NCI-H345 treated with DMSO at 0.1 percent for 48 hours (cell line): ENCODE measurements at regions not wholly inside any gene's neighbourhood (a gene's known extent, or its start where the extent isn't known, plus 50 kb on each side); places are given as distances from the start of the nearest gene placed in this dataset.

ENCODE experiments used
- DNase-seq: peaks from one replicate; lab custom pipeline; 2025; ENCODE audit not compliant: unreplicated experiment; lab: John Stamatoyannopoulos, UW

DNA sequence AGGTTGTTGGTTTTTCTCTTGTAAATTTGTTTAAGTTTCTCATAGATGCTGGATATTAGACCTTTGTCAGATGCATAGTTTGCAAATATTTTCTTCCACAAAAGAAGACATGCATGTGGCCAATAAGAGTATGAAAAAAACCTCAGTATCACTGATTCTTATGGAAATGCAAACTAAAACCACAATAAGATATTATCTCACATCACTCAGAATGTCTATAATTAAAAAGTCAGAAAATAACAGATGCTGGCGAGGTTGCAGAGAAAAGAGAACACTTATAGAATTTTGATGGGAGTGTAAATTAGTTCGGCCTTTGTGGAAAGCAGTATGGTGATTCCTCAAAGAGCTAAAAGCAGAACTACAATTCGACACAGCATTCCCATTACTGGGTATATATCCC lies 1355.6 kb downstream of the FAM133A start:
- DNase-seq: no peak

DNA sequence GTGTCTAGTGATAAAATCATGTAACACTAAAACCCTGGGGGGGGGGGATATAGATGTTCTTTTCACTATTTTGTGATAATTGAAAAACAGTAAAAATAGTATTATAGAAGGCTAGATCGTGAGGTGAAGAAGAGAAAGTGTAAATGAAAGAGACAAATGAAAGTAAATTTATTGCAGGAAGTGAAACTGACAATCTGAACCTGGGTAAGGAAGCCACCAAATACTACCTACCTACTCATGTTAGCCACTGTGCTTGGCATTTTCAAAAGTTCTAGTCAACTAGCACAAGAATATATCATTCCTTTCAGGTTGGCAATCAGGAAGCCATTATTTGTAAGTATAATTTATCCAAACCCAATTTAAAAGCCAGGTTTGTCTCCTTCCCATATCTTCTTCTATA lies 1366.1 kb downstream of the FAM133A start:
- DNase-seq: no peak

DNA sequence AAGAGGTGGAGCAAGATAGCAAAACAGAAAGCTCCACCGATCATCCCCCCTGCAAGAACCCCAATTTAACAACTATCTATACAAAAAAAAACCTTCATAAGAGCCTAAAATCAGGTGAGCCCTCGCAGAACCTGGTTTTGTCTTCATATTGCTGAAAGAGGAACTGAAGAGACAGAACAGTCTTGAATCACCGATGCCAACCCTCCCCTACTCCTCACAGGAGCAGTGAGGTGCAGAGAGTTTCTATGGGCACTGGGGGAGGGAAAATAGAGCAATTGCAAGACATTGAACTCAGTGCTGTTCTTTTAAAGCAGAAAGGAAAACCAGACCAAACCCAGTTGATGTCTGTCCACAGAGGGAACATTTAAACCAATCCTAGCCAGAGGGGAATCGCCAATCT lies 1370.3 kb downstream of the FAM133A start:
- DNase-seq: no peak

DNA sequence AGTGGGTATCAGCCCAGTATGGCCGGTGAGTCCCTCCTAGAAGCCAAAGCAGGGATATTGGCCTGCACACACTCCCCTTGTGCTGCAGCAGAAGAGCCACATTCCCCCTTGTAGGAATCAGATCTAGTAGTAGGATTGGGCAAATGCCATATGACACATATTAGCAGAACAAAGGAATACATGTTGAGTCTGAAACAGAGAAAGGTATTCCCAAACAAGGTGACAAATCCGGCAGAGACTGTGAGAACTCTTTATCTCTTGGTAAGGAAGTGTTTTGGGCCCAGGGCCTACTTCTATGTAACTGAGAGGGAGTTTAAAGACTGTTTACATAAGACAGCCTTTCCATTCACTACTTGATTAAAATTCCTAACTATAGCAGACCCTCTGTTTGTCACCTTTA lies 1382.0 kb downstream of the FAM133A start:
- DNase-seq: no peak

DNA sequence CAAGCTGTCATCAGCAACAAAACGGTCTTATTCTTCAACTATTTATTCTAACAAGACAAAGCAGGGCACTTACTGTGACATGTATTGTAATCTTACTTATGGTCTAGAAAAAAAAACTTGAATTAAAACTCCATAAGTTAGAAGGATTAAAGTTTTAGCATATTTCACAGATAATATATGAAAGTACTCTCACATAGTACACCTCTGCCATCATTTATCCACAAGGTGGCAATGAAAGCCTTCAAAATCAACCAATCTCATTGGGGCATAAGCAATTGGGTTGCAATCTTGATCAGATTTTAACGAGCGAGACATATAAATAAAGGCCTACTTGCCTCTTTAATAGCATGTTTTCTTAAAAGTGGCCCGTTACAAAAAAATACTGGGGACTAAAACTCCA lies 1382.9 kb downstream of the FAM133A start:
- DNase-seq: peak; percentile 8

DNA sequence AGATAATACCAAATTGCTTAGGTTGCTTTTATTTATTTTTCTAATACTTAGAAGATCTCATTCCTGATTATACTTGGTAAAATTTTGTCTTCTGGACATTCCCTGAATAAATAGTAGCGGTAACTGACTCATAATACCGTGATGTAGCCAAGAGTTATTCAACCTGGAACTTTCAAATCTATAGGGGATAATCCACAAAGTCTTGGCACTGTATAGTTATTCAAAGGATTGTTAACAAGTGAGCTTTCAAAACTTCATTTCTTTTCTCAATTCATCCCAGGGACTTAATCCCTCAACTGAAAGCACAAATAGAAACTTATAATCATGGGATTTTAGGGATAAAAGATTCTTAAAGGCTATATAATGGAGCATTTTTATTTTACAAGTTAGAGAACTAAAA lies 1383.3 kb downstream of the FAM133A start:
- no peak for DNase-seq

DNA sequence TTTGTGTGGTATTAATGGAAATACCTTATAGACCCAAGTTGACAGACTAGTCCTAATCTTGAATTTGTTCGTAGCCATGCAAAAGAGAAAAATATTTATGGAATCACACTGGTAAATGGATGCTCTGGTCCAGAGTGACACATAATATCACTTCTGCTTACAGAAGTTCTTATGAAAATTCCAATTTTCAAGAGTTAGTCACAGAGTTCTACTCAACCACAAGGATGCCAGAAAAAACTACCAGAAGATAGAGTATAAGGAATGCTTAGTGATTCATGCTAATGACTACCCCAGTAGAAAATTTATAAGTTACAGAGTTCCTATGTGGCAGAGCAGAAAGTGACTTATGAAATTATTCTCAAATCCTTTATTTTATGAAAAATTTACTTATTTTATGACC lies 1384.8 kb downstream of the FAM133A start:
- DNase-seq: no peak

DNA sequence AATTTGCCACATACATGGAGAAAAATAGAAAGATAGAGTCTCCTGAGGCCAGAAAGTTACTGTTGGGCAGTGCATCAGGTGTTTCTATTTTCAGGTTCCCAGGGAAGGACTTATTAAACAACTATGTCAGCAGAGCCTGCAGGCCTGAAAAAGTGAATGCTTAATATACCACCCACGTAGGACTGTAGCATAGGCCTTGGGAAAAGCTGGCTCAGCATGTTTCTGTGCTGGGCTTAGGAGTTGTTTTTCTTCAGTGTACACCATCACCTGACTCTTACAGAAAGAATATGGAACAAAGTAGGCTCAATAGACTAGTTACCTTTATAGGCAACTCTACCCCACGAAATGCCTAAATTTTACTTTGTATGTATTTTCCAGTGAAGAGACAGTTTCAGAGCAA lies 1385.9 kb downstream of the FAM133A start:
- no peak for DNase-seq

DNA sequence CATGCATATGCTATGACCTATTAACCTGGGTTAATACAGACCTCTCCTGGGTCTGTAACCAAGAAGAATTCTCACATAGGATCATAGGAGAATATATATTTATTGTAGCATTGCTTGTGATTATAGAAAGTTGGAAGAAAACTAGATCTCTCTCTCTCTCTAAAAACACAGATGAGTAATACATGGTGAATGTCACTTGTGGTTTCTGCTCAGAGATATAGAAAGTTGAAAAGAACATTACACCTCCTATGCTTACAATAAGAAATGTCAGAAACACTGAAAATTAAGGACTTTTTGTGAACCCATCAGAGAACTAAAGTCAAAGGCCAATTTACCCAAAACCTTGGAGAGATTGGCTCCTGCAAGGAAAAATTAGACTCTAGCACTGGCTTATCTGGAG lies 1389.5 kb downstream of the FAM133A start:
- no peak for DNase-seq

DNA sequence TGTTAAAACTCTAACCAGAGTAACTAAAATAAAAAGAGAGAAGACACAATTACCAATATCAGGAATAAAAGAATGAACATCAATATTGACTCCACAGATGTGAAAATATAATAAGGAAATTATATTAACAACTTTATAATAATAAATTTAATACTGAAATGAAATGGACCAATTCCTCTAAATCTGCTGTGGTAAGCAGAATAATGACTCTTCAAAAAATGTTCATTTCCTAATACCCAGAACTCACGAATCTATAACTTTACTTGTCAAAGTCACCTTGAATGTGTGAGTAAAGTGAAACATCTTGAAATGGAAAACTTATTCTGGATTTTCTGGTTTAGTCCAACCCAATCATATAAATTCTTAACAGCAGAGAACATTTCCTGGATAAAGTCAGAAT lies 1391.1 kb downstream of the FAM133A start:
- no peak for DNase-seq

DNA sequence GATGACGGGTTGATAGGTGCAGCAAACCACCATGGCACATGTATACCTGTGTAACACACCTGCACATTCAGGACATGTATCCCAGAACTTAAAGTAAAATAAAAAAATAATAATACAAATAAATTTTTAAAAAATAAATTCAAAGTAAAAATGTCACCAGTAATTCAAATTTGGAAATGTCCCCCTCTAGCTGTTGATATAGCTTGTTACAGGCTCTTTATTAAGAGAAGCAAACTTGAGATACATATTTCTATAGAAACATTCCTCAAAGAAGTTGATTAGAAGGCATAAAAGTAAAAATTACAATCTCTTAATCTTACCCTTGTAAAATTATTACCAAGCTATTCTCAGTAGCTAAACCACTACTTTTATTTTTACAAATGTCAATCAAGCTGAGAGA lies 1397.0 kb downstream of the FAM133A start:
- no peak for DNase-seq

DNA sequence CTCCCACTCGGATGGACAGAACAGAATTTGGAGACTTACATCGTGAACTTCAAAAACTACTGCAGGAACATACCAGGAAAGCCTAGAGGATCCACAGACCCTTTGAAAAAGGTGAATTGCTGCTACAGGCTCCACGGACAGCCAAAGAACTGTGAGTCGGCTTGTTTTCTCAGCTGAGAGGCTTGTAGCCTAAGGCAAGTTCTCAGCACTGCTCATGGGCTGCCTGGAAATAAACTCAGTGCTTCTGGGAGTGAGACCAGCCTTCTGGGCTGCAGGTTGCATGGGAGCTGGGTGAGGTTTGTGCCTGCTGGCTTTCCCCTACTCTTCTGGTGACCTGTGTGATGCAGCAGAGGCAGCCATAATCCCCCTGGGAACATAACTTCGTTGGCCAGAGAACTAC lies 1397.6 kb downstream of the FAM133A start:
- peak; percentile 56 for DNase-seq

DNA sequence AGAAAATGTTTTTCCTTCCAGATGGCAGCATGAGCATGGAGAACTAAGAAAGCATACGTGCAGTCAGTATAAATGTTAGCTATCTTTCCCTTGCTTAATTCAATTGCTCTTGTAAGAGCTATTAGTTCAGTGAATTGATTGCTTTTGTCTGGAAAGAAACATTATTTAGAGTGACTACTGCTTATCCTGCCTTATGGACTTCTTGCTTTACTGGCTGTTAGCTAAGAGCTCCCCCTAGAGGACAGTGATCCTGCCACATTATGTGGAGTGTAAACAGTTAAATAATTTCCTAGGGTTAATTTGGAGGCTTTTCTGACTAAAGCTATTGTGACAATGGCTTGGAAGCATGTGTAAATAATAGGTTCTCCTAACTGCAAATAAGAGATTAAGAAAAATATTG lies 1402.4 kb downstream of the FAM133A start:
- peak; percentile 19 for DNase-seq

DNA sequence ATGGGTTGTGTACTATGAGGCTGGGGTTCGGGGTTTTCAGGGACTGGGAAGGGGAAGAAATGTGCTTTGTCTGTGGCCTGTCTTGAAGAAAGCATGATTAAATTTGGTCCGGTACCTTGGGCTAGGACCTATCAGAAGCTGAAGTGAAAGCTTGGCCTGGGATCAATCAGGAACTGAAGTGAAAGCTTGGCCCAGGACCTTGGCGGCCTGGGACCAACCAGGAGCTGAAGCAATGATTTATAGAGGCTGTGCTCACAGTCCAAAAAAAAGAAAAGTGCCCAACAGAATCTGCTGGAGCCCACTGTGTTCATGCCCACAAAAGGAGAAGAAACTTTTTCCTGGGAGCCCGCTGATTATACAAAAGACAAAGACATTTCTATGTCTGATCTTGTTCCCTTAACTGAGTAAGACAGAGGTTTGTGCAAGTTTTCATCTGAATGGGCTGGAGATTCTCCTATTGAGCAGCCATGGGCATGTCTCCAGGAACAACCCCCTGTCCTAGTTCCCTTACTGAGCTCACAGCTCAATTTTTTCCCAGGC lies 1427.9 kb downstream of the FAM133A start:
- DNase-seq: no peak

DNA sequence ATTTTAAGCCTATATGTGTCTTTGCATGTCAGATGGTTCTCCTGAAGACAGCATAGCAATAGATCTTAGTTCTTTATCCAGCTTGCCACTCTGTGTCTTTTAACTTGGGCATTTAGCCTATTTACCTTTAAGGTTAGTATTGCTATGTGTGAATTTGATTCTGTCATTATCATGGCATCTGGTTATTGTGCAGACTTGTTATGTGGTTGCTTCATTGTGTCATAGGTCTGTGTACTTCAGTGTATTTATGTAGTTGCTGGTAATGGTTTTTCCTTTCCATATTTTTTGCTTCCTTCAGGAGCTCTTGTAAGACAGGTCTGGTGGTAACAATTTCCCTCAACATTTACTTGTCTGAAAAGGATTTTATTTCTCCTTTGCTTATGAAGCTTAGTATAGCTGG lies 1443.5 kb downstream of the FAM133A start:
- no peak for DNase-seq

DNA sequence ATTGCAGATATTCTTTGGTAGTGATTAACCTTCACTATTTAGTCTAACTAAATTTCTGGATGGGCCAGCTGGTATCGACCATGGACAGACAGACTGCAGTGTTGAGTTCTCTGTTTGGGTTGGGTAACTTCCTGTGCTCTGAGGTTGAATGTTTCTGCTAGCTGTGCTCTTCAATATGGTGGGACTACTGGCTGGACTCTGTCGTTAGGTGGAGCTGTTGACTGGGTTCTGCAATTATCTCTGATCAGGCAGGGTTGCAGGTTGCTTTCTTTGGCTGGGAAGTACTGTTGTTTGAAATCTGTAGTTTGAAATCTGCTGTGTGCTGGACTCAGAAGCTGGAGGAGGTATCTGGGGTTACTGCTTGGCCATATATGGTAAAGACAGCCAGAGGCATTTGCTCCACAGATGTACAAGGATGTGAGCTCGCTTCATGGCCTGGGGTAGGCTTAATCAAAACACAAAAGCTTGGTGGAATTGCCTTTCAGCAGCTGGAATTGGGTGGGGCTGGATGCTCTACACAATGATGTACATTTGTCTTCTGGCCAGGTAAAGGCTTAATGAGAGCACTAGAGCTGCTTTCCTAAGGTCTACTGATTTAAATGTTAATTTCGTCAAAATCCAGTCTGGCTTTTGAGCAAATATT lies 1472.0 kb downstream of the FAM133A start:
- no peak for DNase-seq

DNA sequence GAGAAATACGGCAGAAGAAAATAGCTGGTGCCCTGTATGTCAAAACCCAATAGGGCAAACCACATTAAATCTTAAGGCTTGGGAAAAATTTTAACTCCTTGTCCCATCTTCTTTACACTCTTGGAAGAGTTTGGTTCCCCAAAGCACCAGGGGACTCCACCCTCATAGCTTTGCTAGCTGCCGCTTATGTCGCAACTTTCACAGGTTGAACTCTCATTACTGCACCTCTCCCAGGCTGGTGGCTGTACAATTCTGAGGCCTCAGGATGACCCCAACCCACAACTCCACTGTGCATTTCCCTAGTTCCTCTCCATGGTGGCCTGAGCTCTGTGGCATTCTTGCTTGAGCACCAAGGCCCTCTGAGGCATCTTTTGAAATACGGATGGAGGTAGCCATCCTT lies 1478.8 kb downstream of the FAM133A start:
- no peak for DNase-seq

DNA sequence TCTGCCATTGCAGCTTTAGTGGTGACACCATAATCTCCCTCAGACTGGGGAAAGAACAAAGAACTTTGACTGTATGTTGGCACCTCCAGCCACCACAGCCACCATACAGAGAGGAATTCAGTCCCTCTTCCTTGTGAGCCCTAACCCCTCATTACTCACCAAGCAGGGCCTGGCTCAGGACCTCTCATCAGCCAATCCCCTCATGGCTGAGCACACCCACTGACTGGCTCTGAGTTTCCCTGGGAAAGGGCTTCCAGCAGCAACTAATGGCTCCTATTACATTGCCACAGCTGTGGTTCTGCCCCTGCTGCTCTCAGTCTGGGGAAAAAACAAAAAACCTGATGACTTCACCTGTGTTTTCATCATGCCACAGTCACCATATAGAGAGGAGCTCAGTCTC lies 1482.6 kb downstream of the FAM133A start:
- DNase-seq: no peak
